H1 (cell line): ENCODE measurements at regions not wholly inside any gene's neighbourhood (a gene's known extent, or its start where the extent isn't known, plus 50 kb on each side); places are given as distances from the start of the nearest gene placed in this dataset.

Experiments
- CTCF ChIA-PET: fragments of 300-600 bp; sonication (Branson Sonifier 250); formaldehyde crosslinking; loops from one replicate; lab custom pipeline; 2021; ENCODE audit not compliant: partially characterized antibody; lab: Charles Lee
- POLR2A ChIA-PET: fragments of 300-600 bp; sonication (Branson Sonifier 250); formaldehyde crosslinking; loops from one replicate; lab custom pipeline; 2021; ENCODE audit warnings: inconsistent platforms; ENCODE audit not compliant: partially characterized antibody; lab: Charles Lee
- DNase-seq, 2 experiments: peaks; one replicate each; pipeline versions ENCODE4 v3.0.0 to v3.0.0-alpha.2; 2010 to 2022; ENCODE audit warnings: low spot score in 2 of 2, low read depth in 1 of 2, mixed read lengths in 1 of 2
- FAIRE-seq: peaks from 2 replicates; lab custom pipeline; 2011; peaks lifted over from hg19 to GRCh38; lab: Jason Lieb, UNC
- H2AFZ ChIP-seq: 2 replicates; pipeline ENCODE4 v1.8.1; 2012; ENCODE audit warnings: low read length, inconsistent platforms
- H2AK5ac ChIP-seq: 2 replicates; pipeline ENCODE4 v1.6.1; 2013; ENCODE audit warnings: low read depth, low read length
- H2BK120ac ChIP-seq: replicated peaks from 2 replicates; pipeline ENCODE3; 2013; ENCODE audit warnings: low read depth, low read length, inconsistent platforms
- H2BK12ac ChIP-seq: 2 replicates; pipeline ENCODE4 v1.6.1; 2013; ENCODE audit warnings: low read depth, low read length
- H2BK15ac ChIP-seq: 2 replicates; pipeline ENCODE4 v1.6.1; 2013; ENCODE audit warnings: low read length
- H2BK20ac ChIP-seq: 2 replicates; pipeline ENCODE4 v1.6.1; 2013; ENCODE audit warnings: low read length
- H2BK5ac ChIP-seq: 2 replicates; pipeline ENCODE4 v1.6.1; 2013; ENCODE audit warnings: low read depth, low read length
- H3K14ac ChIP-seq: 2 replicates; pipeline ENCODE4 v1.6.1; 2013; ENCODE audit warnings: inconsistent platforms; ENCODE audit not compliant: insufficient read length
- H3K18ac ChIP-seq: 2 replicates; pipeline ENCODE4 v1.6.1; 2013; ENCODE audit warnings: low read length; ENCODE audit errors: extremely low read depth
- H3K23ac ChIP-seq: 2 replicates; pipeline ENCODE4 v1.6.1; 2013; ENCODE audit warnings: inconsistent platforms; ENCODE audit not compliant: insufficient read length
- H3K23me2 ChIP-seq: 2 replicates; pipeline ENCODE4 v1.6.1; 2013; ENCODE audit warnings: low read depth, low read length
- H3K27ac ChIP-seq: 2 replicates; pipeline ENCODE4 v1.6.1; 2011; ENCODE audit warnings: low read depth, low read length, inconsistent platforms
- H3K27me3 ChIP-seq, 4 experiments: replicated peaks in 1 of 4; 1 replicate in 1 of 4; 2 replicates in 3 of 4; pipeline versions ENCODE4 v1.6.1 to v1.8.1; 2011 to 2013; ENCODE audit warnings: low read length in 3 of 4, mild to moderate bottlenecking in 3 of 4, inconsistent platforms in 2 of 4, mixed read lengths in 2 of 4, moderate library complexity in 1 of 4; ENCODE audit not compliant: control insufficient read depth in 3 of 4, insufficient read depth in 3 of 4; ENCODE audit errors: extremely low read depth in 1 of 4
- H3K36me3 ChIP-seq, 4 experiments: 2 replicates each; pipeline versions ENCODE4 v1.6.1 to v1.8.1; 2011 to 2013; ENCODE audit warnings: mild to moderate bottlenecking in 4 of 4, low read length in 3 of 4, moderate library complexity in 2 of 4, control low read depth in 1 of 4, inconsistent platforms in 1 of 4; ENCODE audit not compliant: insufficient read depth in 4 of 4, control insufficient read depth in 2 of 4
- H3K4ac ChIP-seq: replicated peaks from 2 replicates; pipeline ENCODE3; 2013; ENCODE audit warnings: low read length, low read depth, mixed read lengths, inconsistent platforms; ENCODE audit not compliant: insufficient read length
- H3K4me1 ChIP-seq, 4 experiments: replicated peaks in 1 of 4; 1 replicate in 1 of 4; 2 replicates in 3 of 4; pipeline versions ENCODE4 v1.6.1 to v1.8.1; 2011 to 2013; ENCODE audit warnings: low read length in 3 of 4, inconsistent platforms in 2 of 4, mixed read lengths in 1 of 4; ENCODE audit not compliant: insufficient read depth in 4 of 4, control insufficient read depth in 3 of 4
- H3K4me2 ChIP-seq, 2 experiments: 2 replicates each; pipeline versions ENCODE4 v1.6.1 to v1.8.1; 2011 to 2013; ENCODE audit warnings: low read depth in 2 of 2, low read length in 2 of 2, control low read depth in 1 of 2, inconsistent platforms in 1 of 2, mild to moderate bottlenecking in 1 of 2; ENCODE audit not compliant: insufficient read depth in 1 of 2
- H3K4me3 ChIP-seq, 4 experiments: fragments of 200-600, 300-600 bp in 1 of 4; sonication (generic), shearing (Covaris generic), sonication (Bioruptor Twin) in 1 of 4; 2 replicates each; pipeline versions ENCODE4 v1.5.1 to v1.8.1; 2011 to 2016; ENCODE audit warnings: low read length in 4 of 4, low read depth in 3 of 4, control low read depth in 2 of 4, inconsistent platforms in 2 of 4, mild to moderate bottlenecking in 2 of 4, mixed read lengths in 1 of 4, moderate library complexity in 1 of 4; ENCODE audit not compliant: insufficient read depth in 2 of 4; ENCODE audit errors: extremely low read depth in 1 of 4
- H3K56ac ChIP-seq: replicated peaks from 2 replicates; pipeline ENCODE3; 2013; ENCODE audit warnings: low read depth, mild to moderate bottlenecking, mixed read lengths, low read length, inconsistent platforms; ENCODE audit not compliant: insufficient read length
- H3K79me1 ChIP-seq: 2 replicates; pipeline ENCODE4 v1.6.1; 2013; ENCODE audit warnings: low read depth, low read length, control low read depth
- H3K79me2 ChIP-seq, 2 experiments: 2 replicates each; pipeline versions ENCODE4 v1.6.1 to v1.8.1; 2012 to 2013; ENCODE audit warnings: low read length in 2 of 2, mild to moderate bottlenecking in 2 of 2, inconsistent platforms in 1 of 2; ENCODE audit not compliant: insufficient read depth in 2 of 2, control insufficient read depth in 1 of 2
- H3K9ac ChIP-seq, 4 experiments: replicated peaks in 1 of 4; 1 replicate in 1 of 4; 2 replicates in 3 of 4; pipeline versions ENCODE4 v1.6.1 to v1.8.1; 2011 to 2013; ENCODE audit warnings: low read depth in 3 of 4, low read length in 3 of 4, control low read depth in 2 of 4, mild to moderate bottlenecking in 2 of 4, moderate library complexity in 2 of 4, inconsistent platforms in 1 of 4; ENCODE audit errors: extremely low read depth in 1 of 4
- H3K9me3 ChIP-seq, 2 experiments: 2 replicates each; pipeline versions ENCODE4 v1.6.1 to v1.8.1; 2012 to 2013; ENCODE audit warnings: mild to moderate bottlenecking in 2 of 2, moderate library complexity in 2 of 2, control low read depth in 1 of 2, inconsistent platforms in 1 of 2, low read depth in 1 of 2, low read length in 1 of 2, mixed read lengths in 1 of 2; ENCODE audit not compliant: insufficient read depth in 2 of 2
- H4K20me1 ChIP-seq, 2 experiments: replicated peaks in 1 of 2; 2 replicates each; pipeline versions ENCODE3 to v1.8.1; 2011 to 2013; ENCODE audit warnings: inconsistent platforms in 2 of 2, low read length in 2 of 2, mild to moderate bottlenecking in 1 of 2; ENCODE audit not compliant: insufficient read depth in 2 of 2, control insufficient read depth in 1 of 2
- H4K5ac ChIP-seq: 2 replicates; pipeline ENCODE4 v1.6.1; 2013; ENCODE audit warnings: low read length, low read depth, mixed read lengths, inconsistent platforms; ENCODE audit not compliant: insufficient read length
- H4K8ac ChIP-seq: 2 replicates; pipeline ENCODE4 v1.8.0; 2013; ENCODE audit warnings: mild to moderate bottlenecking, moderate library complexity, low read length, inconsistent platforms; ENCODE audit not compliant: insufficient read depth; ENCODE audit errors: extremely low read depth
- H4K91ac ChIP-seq: replicated peaks from 2 replicates; pipeline ENCODE3; 2013; ENCODE audit warnings: low read length, mixed read lengths, inconsistent platforms; ENCODE audit not compliant: insufficient read length
- BACH1 ChIP-seq: IDR thresholded peaks from 2 replicates; pipeline ENCODE4 v1.6.1; 2012; ENCODE audit warnings: low read length, improper control_type of control experiment
- CREB1 ChIP-seq: IDR thresholded peaks from 2 replicates; pipeline ENCODE4 v1.6.1; 2012; ENCODE audit warnings: inconsistent platforms
- JUN ChIP-seq: IDR thresholded peaks from 2 replicates; pipeline ENCODE4 v1.6.1; 2011; ENCODE audit warnings: low read depth, mild to moderate bottlenecking, improper control_type of control experiment, low read length
- KDM1A ChIP-seq: fragments of 200-600, 300-600 bp; sonication (generic); IDR thresholded peaks from 2 replicates; pipeline ENCODE4 v1.7.1; 2016; ENCODE audit warnings: mild to moderate bottlenecking, low read length, borderline replicate concordance
- NRF1 ChIP-seq: IDR thresholded peaks from 2 replicates; pipeline ENCODE4 v1.6.1; 2011; ENCODE audit warnings: mild to moderate bottlenecking, low read depth, low read length, improper control_type of control experiment
- RBBP5 ChIP-seq: IDR thresholded peaks from 2 replicates; pipeline ENCODE4 v1.7.1; 2012; ENCODE audit warnings: low read depth, mild to moderate bottlenecking, inconsistent platforms, low read length, moderate library complexity, borderline replicate concordance
- SP1 ChIP-seq: IDR thresholded peaks from 2 replicates; pipeline ENCODE4 v1.6.1; 2011; ENCODE audit warnings: low read depth, low read length
- TAF1 ChIP-seq: IDR thresholded peaks from 2 replicates; pipeline ENCODE4 v1.6.1; 2011; ENCODE audit warnings: mild to moderate bottlenecking, low read depth, low read length
- TEAD4 ChIP-seq: IDR thresholded peaks from 2 replicates; pipeline ENCODE4 v1.6.1; 2012; ENCODE audit warnings: low read depth, low read length, inconsistent platforms, mixed read lengths
- WGBS, 2 experiments: shearing (Covaris generic) in 1 of 2; methylation state at CpG; one replicate each; pipeline versions ENCODE4 v1.1.6 to v1.1.7; 2013 to 2015; ENCODE audit warnings: low lambda C conversion rate in 2 of 2, mixed read lengths in 2 of 2, inconsistent platforms in 1 of 2, low coverage in 1 of 2, missing lambda C conversion rate in 1 of 2; ENCODE audit not compliant: insufficient replicate concordance in 2 of 2, insufficient coverage in 1 of 2, insufficient read length in 1 of 2; ENCODE audit errors: extremely low coverage in 1 of 2, missing lambda C conversion rate in 1 of 2; 5-methylcytosine and 5-hydroxymethylcytosine counted together

- Histone ChIP-seq H3K9me3 (no peaks in the 10 kb centered on the region), H3K4me2 (no peak overlapping the region), H3K27me3 (no peaks in the 10 kb centered on the region), H3K79me1 (no peaks in the 10 kb centered on the region), H3K23ac (no peak overlapping the region), H3K79me2 (no peaks in the 10 kb centered on the region), H4K5ac (no peak overlapping the region), H2AFZ (no peak overlapping the region), H2BK15ac (no peak overlapping the region), H2AK5ac (no peak overlapping the region), H4K20me1 (no peaks in the 10 kb centered on the region), H3K4ac (no peak overlapping the region), H3K27ac (no peak overlapping the region), H4K91ac (no peak overlapping the region), H3K36me3 (no peaks in the 10 kb centered on the region), H3K56ac (no peak overlapping the region), H2BK12ac (no peak overlapping the region), H3K9ac (no peak overlapping the region), H2BK5ac (no peak overlapping the region), H3K4me3 (no peak overlapping the region), H3K14ac (no peak overlapping the region), H3K4me1 (peaks cover 0 to 6% (median 0%) of the 10 kb centered on the region in 4 experiments; a peak in 1 of 7 replicates), H3K23me2 (no peaks in the 10 kb centered on the region), H2BK20ac (no peak overlapping the region), H3K18ac (no peak overlapping the region), H4K8ac (no peak overlapping the region), H2BK120ac (no peak overlapping the region)
- WGBS, 2 experiments, result 98% methylated on average over 4 of the region's 5 CpGs; no CpG with 5 or more reads in 1 of the 2 experiments
- ChIA-PET POLR2A (no interaction called here), CTCF (no interaction called here)
- no peak for FAIRE-seq
- DNase-seq, result no peak
- TF ChIP-seq KDM1A (no peak), SP1 (no peak), TAF1 (no peak), RBBP5 (no peak), BACH1 (no peak), CREB1 (no peak), JUN (no peak), NRF1 (no peak), TEAD4 (no peak)
Observed at GRCh38 chrX:39627257-39627656, 470.5 kb downstream of the BCOR start.
